Activated CD4-positive, alpha-beta T cell treated with anti-CD3 and anti-CD28 coated beads, Interleukin-2, amount 10 ng/mL, durations not matched to agents 24 days and 14 days (primary cell): ENCODE measurements at regions not wholly inside any gene's neighbourhood (a gene's known extent, or its start where the extent isn't known, plus 50 kb on each side); places are given as distances from the start of the nearest gene placed in this dataset.

Experiments used
- DNase-seq: peaks from one replicate; pipeline ENCODE4 v3.0.0; 2022
- H3K27ac Mint-ChIP-seq: one replicate; pipeline ENCODE4 v1.8.0; 2022; ENCODE audit warnings: mild to moderate bottlenecking, mixed read lengths
- H3K27me3 Mint-ChIP-seq: one replicate; pipeline ENCODE4 v1.8.0; 2022; ENCODE audit warnings: mixed read lengths
- H3K36me3 Mint-ChIP-seq: one replicate; pipeline ENCODE4 v1.8.0; 2022; ENCODE audit warnings: low read depth, mild to moderate bottlenecking, mixed read lengths
- H3K4me1 Mint-ChIP-seq: one replicate; pipeline ENCODE4 v1.8.0; 2021; ENCODE audit warnings: mixed read lengths
- H3K4me3 Mint-ChIP-seq: one replicate; pipeline ENCODE4 v1.8.0; 2022; ENCODE audit warnings: mild to moderate bottlenecking, moderate library complexity, mixed read lengths
- H3K9me3 Mint-ChIP-seq: one replicate; pipeline ENCODE4 v1.8.0; 2021; ENCODE audit warnings: mixed read lengths
- intact Hi-C: fragments of 100-400 bp; cut with micrococcal nuclease; formaldehyde crosslinking; loops from one replicate; pipeline ENCODE4 v1.15.1; 2023

DNA sequence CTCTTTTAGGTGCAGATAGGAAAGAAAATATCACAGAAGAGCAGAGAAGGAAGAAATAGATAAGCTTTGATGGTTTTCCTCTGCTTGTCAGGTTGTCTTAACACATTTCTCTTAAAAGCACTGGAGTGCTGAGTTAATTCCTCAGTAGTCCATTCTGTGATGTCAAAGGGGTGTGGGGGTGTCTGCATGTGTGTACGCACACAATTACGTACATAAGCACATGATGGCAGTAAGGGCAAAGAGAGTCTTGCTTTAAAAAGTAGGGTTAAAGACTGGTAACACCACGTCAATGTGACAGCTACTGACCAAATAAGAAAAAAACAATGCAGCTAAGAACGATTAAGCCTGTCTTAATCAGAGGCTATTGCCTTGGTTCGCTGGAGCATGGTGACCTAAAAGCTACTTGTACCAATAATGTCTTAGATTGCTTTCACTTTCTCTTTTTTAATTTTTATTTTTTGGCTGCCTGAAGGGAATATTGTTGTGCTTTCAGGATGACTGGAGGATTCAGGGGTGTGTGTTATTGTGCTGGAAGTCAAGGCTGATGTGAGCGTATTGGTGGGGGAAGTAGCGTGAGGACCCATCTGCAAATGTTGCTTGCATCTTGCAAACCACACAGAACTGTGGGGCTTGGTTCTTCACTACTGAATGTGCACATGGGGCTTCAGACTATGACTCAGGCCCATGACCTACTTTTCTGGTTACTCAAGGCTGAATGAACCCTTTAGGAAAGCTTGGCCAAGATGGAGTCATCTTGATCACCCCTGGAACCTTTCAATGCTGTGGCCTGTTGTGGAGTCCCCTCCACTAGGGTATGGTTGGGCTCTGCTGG is 417.8 kb upstream of the TPM1 start:
- peaks cover 2% of the 10 kb centered on the region for H3K4me1 Mint-ChIP-seq
- intact Hi-C loops, result no loop called here
- H3K27me3 Mint-ChIP-seq, result peaks cover 4% of the 10 kb centered on the region
- no peak overlapping the region for H3K27ac Mint-ChIP-seq
- no peak overlapping the region for H3K4me3 Mint-ChIP-seq
- no peaks in the 10 kb centered on the region for H3K9me3 Mint-ChIP-seq
- no peak for DNase-seq
- no peaks in the 10 kb centered on the region for H3K36me3 Mint-ChIP-seq

GRCh38 chr15:62625429-62626033 is 417.0 kb upstream of the TPM1 start:
- no peaks in the 10 kb centered on the region for H3K9me3 Mint-ChIP-seq
- H3K27me3 Mint-ChIP-seq, result peaks cover 7% of the 10 kb centered on the region
- no peak overlapping the region for H3K4me3 Mint-ChIP-seq
- no peaks in the 10 kb centered on the region for H3K36me3 Mint-ChIP-seq
- intact Hi-C loops, result no loop called here
- H3K4me1 Mint-ChIP-seq, result peaks cover 2% of the 10 kb centered on the region
- no peak overlapping the region for H3K27ac Mint-ChIP-seq
- DNase-seq, result no peak

DNA sequence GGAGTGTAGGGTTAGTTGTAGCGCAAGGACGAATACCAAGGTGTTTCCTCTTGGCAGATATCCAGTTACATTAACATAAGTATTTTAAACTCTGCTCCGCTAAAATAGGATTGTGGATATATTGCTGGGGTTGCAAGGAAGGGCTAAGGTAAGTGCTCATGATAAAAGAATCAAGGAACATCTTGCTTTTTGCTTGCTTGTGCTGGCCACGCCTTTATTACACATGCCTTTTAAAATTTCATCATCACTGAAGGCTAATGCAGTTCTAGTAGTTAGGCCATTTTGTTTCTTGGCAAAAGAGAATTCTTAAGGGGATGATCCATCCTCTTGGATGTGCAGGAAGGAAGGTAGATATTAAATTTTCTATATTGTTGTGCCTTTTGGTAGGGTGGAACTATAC is 415.6 kb upstream of the TPM1 start:
- Mint-ChIP-seq H3K9me3 (no peaks in the 10 kb centered on the region), H3K27ac (no peak overlapping the region), H3K4me1 (peaks cover 2% of the 10 kb centered on the region), H3K27me3 (peaks cover 7% of the 10 kb centered on the region), H3K36me3 (no peaks in the 10 kb centered on the region), H3K4me3 (no peak overlapping the region)
- intact Hi-C loops, result no loop called here
- DNase-seq, result no peak

- no peak overlapping the region for H3K27ac Mint-ChIP-seq
- intact Hi-C loops, result no loop called here
- no peaks in the 10 kb centered on the region for H3K4me1 Mint-ChIP-seq
- no peaks in the 10 kb centered on the region for H3K36me3 Mint-ChIP-seq
- H3K4me3 Mint-ChIP-seq, result no peak overlapping the region
- DNase-seq, result no peak
- H3K9me3 Mint-ChIP-seq, result no peaks in the 10 kb centered on the region
- peaks cover 8% of the 10 kb centered on the region for H3K27me3 Mint-ChIP-seq
Measured at GRCh38 chr15:62631076-62631724, 411.3 kb upstream of the TPM1 start.

DNA sequence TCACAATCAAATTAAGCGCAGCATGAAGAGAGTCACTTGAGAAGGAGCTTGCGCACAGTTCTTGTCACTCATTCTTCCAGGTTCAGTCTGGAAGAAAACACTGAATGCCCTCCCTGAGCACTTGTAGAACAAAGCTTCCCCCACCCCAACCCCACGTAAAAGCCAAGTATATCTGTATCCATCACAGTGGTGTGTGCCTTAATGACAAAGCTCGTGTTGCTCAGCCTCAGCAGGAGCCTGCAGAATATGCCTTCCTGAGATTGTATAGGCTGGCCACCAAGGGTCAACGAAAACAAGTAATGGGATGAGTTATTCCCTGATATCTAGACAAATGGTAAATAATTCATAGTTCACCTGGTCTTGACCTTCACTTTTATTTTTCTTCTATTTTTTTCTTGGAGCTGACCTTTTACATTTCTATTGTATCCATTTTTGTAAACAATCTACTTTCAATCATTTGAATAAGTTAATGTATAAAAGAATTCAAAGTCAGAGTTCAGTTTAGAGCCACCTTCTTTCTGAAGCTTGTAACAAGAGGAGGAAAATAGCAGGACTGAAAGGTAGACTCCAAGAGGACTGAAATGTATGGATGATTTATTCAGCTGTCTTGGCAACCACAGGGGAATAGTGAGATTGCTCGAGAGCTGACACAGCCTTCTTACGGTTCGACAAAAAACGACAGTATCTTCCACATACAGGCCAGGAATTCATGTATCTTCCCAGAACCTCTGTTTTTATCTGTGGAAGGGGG is 405.5 kb upstream of the TPM1 start:
- Mint-ChIP-seq H3K4me1 (peaks cover 2% of the 10 kb centered on the region), H3K36me3 (no peaks in the 10 kb centered on the region), H3K27me3 (peaks cover 4% of the 10 kb centered on the region), H3K27ac (no peak overlapping the region), H3K4me3 (no peak overlapping the region), H3K9me3 (no peaks in the 10 kb centered on the region)
- intact Hi-C loops, result no loop called here
- DNase-seq, result no peak

DNA sequence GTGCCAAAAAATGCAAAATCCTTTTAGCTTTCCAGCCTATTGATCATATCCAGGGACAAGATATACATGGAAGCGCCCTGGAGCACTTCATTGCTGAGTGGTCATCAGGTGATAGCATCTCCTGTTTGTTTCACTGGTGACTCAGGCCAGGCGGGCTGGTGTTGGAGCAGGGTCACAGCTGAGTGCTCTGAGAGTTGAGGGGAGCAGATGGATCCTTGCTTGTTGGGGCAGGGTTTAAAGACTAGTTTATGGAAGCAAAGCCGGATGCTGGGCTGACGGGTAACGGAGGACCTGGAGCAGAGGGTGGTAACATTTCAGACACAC is 405.0 kb upstream of the TPM1 start:
- H3K4me1 Mint-ChIP-seq, result peaks cover 2% of the 10 kb centered on the region
- intact Hi-C loops, result no loop called here
- no peak overlapping the region for H3K4me3 Mint-ChIP-seq
- H3K27me3 Mint-ChIP-seq, result peaks cover 5% of the 10 kb centered on the region
- H3K36me3 Mint-ChIP-seq, result no peaks in the 10 kb centered on the region
- no peaks in the 10 kb centered on the region for H3K9me3 Mint-ChIP-seq
- H3K27ac Mint-ChIP-seq, result no peak overlapping the region
- no peak for DNase-seq

DNA sequence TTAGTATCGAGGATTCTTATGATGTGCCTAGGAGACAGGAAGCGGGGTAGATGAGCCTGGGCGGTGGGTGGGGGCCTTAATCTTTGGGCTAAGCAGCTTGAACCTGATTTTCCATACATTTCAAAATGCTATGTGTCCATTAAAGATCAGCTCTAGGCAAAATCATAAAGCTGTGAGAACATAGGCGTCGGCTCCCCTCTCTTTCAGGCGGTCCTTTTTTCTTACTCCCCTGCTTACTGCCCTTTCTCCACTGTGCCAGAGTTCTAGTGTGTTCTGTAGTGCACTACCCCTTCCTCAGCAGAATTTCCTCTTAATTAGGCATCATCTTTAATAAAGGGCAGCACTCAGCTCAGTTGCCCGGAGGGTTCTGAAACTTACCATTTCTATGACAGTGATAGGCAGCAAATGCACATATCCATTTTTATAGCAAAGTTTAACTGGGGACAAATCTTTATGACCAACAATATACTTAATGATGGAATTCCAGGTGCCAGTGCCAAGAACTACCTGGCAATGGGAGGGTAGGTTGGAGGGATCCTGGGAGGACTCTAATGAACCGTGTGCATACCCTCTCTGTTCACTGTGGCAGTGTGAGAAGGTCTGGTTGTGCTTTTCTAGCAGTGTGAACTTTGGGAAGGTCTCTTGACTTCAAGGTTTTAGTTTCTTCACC is 404.5 kb upstream of the TPM1 start:
- no peaks in the 10 kb centered on the region for H3K9me3 Mint-ChIP-seq
- no peaks in the 10 kb centered on the region for H3K36me3 Mint-ChIP-seq
- intact Hi-C loops, result no loop called here
- no peak overlapping the region for H3K4me3 Mint-ChIP-seq
- no peak for DNase-seq
- H3K4me1 Mint-ChIP-seq, result peaks cover 2% of the 10 kb centered on the region
- peaks cover 5% of the 10 kb centered on the region for H3K27me3 Mint-ChIP-seq
- H3K27ac Mint-ChIP-seq, result no peak overlapping the region

- DNase-seq, result no peak
- no peaks in the 10 kb centered on the region for H3K36me3 Mint-ChIP-seq
- no peak overlapping the region for H3K4me3 Mint-ChIP-seq
- H3K27me3 Mint-ChIP-seq, result peaks cover 6% of the 10 kb centered on the region
- no peak overlapping the region for H3K27ac Mint-ChIP-seq
- peaks cover 2% of the 10 kb centered on the region for H3K4me1 Mint-ChIP-seq
- intact Hi-C loops, result no loop called here
- H3K9me3 Mint-ChIP-seq, result no peaks in the 10 kb centered on the region
Measured at GRCh38 chr15:62639432-62639831, 403.1 kb upstream of the TPM1 start.

DNA sequence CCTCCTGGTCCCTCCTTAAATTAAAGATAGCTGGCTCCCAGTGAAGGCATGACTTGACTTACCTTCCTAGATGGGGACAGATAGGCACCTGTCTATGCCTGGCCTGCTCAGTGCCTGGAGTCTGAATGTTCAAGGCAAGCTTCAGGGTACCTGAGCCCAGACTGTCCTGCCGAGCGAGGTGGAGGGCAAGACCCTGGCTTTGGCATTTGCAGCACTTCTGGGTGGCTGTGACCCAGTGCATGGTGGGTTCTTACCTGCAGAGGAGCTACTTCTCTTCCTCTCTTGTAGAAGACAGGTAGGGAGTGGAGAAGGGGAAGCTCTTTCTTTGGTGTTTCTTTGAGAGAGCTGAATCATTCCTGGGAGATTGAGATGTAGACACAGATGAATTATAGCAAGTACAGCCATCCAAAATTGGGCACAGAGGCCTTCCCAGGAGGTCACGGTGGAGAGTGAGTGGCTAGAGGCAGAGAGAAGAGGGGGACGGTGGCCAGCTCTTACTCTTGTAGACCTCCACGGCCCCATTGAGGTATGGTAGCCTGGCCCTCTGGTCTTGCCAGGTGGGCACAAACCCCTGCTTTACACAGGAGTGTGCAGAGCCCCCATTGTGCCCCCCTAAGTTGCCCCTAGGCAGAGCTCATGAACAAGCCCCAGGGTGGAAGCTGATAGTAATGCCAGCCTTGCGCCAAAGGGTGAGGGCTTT is 402.5 kb upstream of the TPM1 start:
- no peak overlapping the region for H3K4me3 Mint-ChIP-seq
- H3K27me3 Mint-ChIP-seq, result peaks cover 6% of the 10 kb centered on the region
- no peaks in the 10 kb centered on the region for H3K9me3 Mint-ChIP-seq
- no peak for DNase-seq
- H3K36me3 Mint-ChIP-seq, result no peaks in the 10 kb centered on the region
- intact Hi-C loops, result no loop called here
- no peak overlapping the region for H3K27ac Mint-ChIP-seq
- peaks cover 2% of the 10 kb centered on the region for H3K4me1 Mint-ChIP-seq

DNA sequence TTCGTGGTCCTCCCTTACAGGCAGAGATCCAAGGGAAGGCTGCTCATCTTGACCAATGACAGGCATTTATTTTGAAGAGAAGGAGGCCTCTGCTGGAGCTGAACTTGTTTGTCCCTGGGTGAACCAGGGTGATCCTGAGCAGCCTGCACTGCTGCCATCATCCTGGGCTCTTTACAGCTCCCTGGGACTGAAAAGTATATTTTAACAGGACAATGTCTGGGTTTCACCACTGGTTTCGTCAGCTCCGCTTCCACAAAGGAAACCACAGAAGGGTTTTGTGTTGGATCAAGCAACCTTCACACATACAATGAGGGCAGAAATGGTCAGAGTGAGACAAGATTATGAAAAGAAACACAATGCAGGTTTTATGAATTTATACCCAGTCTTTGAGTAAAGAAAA is 400.7 kb upstream of the TPM1 start:
- Mint-ChIP-seq H3K9me3 (no peaks in the 10 kb centered on the region), H3K27ac (no peak overlapping the region), H3K36me3 (no peaks in the 10 kb centered on the region), H3K4me3 (no peak overlapping the region), H3K27me3 (peaks cover 4% of the 10 kb centered on the region), H3K4me1 (peaks cover 2% of the 10 kb centered on the region)
- no peak for DNase-seq
- intact Hi-C loops, result no loop called here

DNA sequence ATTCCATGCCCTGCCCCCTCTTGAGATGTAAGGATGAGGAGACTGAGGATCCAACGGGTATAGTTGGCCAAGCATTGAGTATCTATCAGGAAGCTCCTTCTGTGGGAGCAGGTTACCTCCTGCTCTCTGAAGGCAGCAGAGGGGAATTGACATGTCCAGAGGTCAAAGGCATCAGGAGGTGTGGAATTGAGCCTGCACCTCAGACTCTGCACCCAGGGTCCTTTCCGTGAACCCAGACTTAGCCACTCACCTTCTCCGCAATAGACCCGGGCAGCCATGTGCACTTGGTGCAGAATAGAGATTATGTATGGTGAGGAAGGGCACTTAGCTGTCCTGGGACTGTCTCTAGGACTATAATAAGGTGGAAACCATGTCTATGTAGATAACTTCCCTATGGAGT is 399.0 kb upstream of the TPM1 start:
- no peak for DNase-seq
- H3K4me1 Mint-ChIP-seq, result peaks cover 2% of the 10 kb centered on the region
- H3K9me3 Mint-ChIP-seq, result no peaks in the 10 kb centered on the region
- intact Hi-C loops, result no loop called here
- H3K4me3 Mint-ChIP-seq, result no peak overlapping the region
- H3K27ac Mint-ChIP-seq, result no peak overlapping the region
- H3K27me3 Mint-ChIP-seq, result peaks cover 4% of the 10 kb centered on the region
- no peaks in the 10 kb centered on the region for H3K36me3 Mint-ChIP-seq

DNA sequence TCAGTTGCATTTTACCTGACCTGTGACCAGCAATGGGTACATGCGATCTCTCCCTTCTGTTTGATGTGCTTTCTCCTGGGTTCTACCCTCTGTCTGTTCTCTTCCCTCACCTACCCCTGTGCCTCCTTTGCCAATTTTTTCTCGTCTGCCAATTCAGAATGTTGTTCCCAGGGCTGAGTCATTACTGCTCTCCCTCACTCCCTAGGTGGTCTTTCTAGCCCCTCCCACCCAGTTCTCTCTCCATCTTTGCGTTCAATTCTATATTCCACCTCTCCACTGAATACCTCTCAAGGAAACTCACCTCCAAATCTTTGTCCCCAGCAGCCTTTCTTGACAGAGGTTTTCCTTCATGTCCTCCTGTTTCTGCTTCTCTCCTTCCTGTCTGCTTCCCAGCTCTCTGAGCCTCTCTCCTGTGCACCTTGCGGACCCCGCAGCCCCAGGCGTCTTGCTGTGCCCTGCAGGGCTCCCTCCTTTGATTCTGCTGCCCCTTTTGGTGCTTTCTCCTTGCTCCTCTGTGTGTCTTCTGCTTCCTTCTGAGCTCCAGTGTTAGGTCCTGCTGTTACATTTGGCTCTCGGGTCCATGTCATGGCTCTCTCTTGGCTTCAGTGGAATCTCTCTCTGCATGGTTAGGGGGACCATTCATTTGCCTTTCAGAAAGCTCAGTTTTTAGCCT is 398.2 kb upstream of the TPM1 start:
- Mint-ChIP-seq H3K27me3 (peaks cover 4% of the 10 kb centered on the region), H3K36me3 (no peaks in the 10 kb centered on the region), H3K9me3 (no peaks in the 10 kb centered on the region), H3K4me3 (no peak overlapping the region), H3K27ac (no peak overlapping the region), H3K4me1 (peaks cover 2% of the 10 kb centered on the region)
- intact Hi-C loops, result no loop called here
- no peak for DNase-seq
